DOHH2 (cell line): ENCODE measurements at regions not wholly inside any gene's neighbourhood (a gene's known extent, or its start where the extent isn't known, plus 50 kb on each side); places are given as distances from the start of the nearest gene placed in this dataset.

Experiments used
- H3F3A ChIP-seq: fragments of 200-600 bp; sonication (generic), shearing (Covaris generic); 2 replicates; pipeline ENCODE4 v1.6.0; 2016; ENCODE audit warnings: antibody characterized with exemption, mild to moderate bottlenecking; ENCODE audit not compliant: control insufficient read depth, insufficient read depth
- H3K27ac ChIP-seq: fragments of 200-600 bp; sonication (generic); 2 replicates; pipeline ENCODE4 v1.5.1; 2014; ENCODE audit warnings: low read depth, mild to moderate bottlenecking, low read length, moderate library complexity
- H3K27me3 ChIP-seq: fragments of 200-600 bp; sonication (generic); 2 replicates; pipeline ENCODE4 v1.6.1; 2014; ENCODE audit warnings: mild to moderate bottlenecking, low read length, mixed read lengths; ENCODE audit not compliant: control insufficient read depth
- H3K36me3 ChIP-seq: fragments of 200-600 bp; sonication (generic); 2 replicates; pipeline ENCODE4 v1.6.1; 2014; ENCODE audit warnings: mild to moderate bottlenecking, low read length, moderate library complexity, mixed read lengths; ENCODE audit not compliant: control insufficient read depth
- H3K4me1 ChIP-seq: fragments of 200-600 bp; sonication (generic); 2 replicates; pipeline ENCODE4 v1.6.1; 2014; ENCODE audit warnings: mild to moderate bottlenecking, low read length, mixed read lengths; ENCODE audit not compliant: control insufficient read depth
- H3K4me2 ChIP-seq: fragments of 200-600 bp; sonication (generic); 2 replicates; pipeline ENCODE4 v1.6.0; 2014; ENCODE audit warnings: mild to moderate bottlenecking, low read length, moderate library complexity
- H3K4me3 ChIP-seq: fragments of 200-600 bp; sonication (generic); 2 replicates; pipeline ENCODE4 v1.5.1; 2014; ENCODE audit warnings: mild to moderate bottlenecking, low read length, mixed read lengths
- H3K79me2 ChIP-seq: fragments of 200-600 bp; sonication (generic); 2 replicates; pipeline ENCODE4 v1.6.1; 2014; ENCODE audit warnings: mild to moderate bottlenecking, low read length, mixed read lengths; ENCODE audit not compliant: control insufficient read depth
- H3K9me2 ChIP-seq: fragments of 200-600 bp; sonication (generic); replicated peaks from 2 replicates; pipeline ENCODE4 v1.6.1; 2014; ENCODE audit warnings: mild to moderate bottlenecking, low read length, mixed read lengths; ENCODE audit not compliant: control insufficient read depth
- H3K9me3 ChIP-seq: fragments of 200-600 bp; sonication (generic); 2 replicates; pipeline ENCODE4 v1.6.1; 2014; ENCODE audit warnings: antibody characterized with exemption, low read length, mixed read lengths; ENCODE audit not compliant: control insufficient read depth, insufficient read depth
- H4K20me1 ChIP-seq: fragments of 200-600 bp; sonication (generic); 2 replicates; pipeline ENCODE4 v1.6.0; 2014; ENCODE audit warnings: low read depth, mild to moderate bottlenecking, antibody characterized with exemption, low read length, moderate library complexity; ENCODE audit not compliant: control insufficient read depth, insufficient read depth
- EZH2phosphoT487 ChIP-seq: fragments of 200-600 bp; sonication (generic); IDR thresholded peaks from 2 replicates; pipeline ENCODE4 v1.6.1; 2017; ENCODE audit warnings: borderline replicate concordance, mild to moderate bottlenecking, antibody characterized with exemption, low read length, moderate library complexity, mixed read lengths
- TF ChIP-seq, protein P1 (sequence below): fragments of 200-600 bp; sonication (generic); IDR thresholded peaks from one replicate; pipeline ENCODE4 v1.5.1; 2014; ENCODE audit warnings: antibody characterized with exemption, mild to moderate bottlenecking, low read depth, low read length; ENCODE audit not compliant: poor library complexity, severe bottlenecking

DNA sequence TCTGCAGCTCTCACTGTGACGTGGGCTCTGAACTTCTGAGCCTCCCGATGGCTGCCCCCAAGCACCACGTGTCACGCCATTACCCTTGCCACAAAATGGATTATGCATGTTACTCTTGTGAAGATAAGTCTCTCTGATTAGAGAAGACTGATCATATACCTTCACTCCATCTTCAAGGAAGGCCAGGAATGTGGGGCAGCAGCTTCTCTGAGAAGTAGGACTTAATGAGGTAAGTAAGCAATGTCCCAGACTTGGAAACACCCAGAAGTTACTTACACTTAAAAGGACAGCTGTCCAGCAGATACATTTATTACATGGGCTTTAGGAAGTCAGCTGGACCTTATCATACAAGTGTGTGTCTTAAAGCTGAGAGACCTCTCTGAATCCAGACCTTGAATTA is 155.0 kb downstream of the FGF1 start:
- Histone ChIP-seq H3K4me2 (no peak overlapping the region), H3K36me3 (no peaks in the 10 kb centered on the region), H3F3A (no peaks in the 10 kb centered on the region), H3K9me3 (no peaks in the 10 kb centered on the region), H3K4me3 (no peak overlapping the region), H3K4me1 (no peaks in the 10 kb centered on the region), H4K20me1 (no peaks in the 10 kb centered on the region), H3K27ac (no peak overlapping the region), H3K9me2 (no peaks in the 10 kb centered on the region), H3K79me2 (no peaks in the 10 kb centered on the region), H3K27me3 (peaks cover 3% of the 10 kb centered on the region; the same call in 1 of the 2 replicates)
- TF ChIP-seq, protein P1, sequence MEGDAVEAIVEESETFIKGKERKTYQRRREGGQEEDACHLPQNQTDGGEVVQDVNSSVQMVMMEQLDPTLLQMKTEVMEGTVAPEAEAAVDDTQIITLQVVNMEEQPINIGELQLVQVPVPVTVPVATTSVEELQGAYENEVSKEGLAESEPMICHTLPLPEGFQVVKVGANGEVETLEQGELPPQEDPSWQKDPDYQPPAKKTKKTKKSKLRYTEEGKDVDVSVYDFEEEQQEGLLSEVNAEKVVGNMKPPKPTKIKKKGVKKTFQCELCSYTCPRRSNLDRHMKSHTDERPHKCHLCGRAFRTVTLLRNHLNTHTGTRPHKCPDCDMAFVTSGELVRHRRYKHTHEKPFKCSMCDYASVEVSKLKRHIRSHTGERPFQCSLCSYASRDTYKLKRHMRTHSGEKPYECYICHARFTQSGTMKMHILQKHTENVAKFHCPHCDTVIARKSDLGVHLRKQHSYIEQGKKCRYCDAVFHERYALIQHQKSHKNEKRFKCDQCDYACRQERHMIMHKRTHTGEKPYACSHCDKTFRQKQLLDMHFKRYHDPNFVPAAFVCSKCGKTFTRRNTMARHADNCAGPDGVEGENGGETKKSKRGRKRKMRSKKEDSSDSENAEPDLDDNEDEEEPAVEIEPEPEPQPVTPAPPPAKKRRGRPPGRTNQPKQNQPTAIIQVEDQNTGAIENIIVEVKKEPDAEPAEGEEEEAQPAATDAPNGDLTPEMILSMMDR: no peak
- no peak for TF ChIP-seq EZH2phosphoT487

DNA sequence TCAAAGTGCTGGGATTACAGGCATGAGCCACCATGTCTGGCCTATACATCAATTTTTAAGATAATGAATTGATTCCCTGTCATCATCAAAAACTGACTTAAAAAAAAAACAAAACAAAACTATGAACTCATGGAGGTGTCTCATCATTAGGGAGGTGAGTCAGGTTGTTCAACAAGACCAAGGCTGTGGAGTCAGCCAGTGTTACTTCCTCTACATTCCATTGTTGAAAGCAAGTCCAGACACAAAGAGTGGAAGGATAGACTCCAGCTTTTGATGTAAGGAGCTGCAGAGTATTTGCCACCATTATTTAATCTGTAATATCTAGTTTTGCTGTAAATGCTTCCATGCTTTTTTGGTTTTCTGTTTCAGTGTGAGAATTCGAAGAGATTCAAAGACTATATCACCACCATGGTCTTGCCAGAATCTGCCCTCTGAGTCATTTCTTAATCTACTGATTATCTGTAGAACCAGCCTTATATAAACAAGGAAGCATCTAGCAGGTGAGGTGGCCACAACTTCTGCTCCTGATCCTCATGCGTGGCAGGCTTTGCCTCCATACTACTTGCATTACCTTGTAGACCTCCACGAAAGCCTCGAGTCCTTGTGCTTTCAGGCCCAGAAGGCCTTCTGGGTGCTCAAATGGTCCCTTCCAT is 156.1 kb downstream of the FGF1 start:
- Histone ChIP-seq H3K4me3 (no peak overlapping the region), H3K9me3 (no peaks in the 10 kb centered on the region), H3K27me3 (peaks cover 6% of the 10 kb centered on the region), H3F3A (no peaks in the 10 kb centered on the region), H4K20me1 (no peaks in the 10 kb centered on the region), H3K4me2 (no peak overlapping the region), H3K79me2 (no peaks in the 10 kb centered on the region), H3K36me3 (no peaks in the 10 kb centered on the region), H3K4me1 (no peaks in the 10 kb centered on the region), H3K9me2 (no peaks in the 10 kb centered on the region), H3K27ac (no peak overlapping the region)
- TF ChIP-seq, protein P1: no peak
- no peak for TF ChIP-seq EZH2phosphoT487

DNA sequence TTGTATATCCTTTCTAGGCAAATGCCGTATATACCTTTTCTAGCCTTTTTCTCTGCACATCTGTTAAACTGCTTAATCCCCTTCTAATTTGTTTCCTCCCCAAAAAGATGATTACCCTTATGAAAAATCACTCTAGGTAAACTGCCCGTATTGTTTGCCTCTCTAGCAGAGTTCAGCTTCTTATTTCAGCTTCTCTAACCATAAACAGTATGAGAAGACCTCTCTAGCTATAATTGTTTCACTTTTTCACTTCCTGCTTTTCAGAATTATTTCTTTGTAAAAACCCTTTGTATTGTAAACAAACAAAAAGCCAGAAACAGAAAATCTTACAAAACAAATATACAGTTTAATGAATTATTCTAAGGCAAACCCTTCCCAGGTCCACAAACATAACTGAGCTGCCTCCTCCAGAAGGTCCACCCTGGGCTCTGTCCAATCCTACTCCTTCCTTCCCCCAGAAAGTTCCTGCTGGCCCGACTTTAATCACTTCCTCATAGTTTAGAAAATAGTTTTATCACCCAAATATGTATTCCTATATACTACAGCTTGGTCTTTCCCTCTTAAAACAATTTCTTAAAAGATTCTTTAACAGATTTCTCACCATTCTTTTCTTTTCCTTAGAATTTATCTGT is 158.1 kb downstream of the FGF1 start:
- Histone ChIP-seq H3K4me1 (no peaks in the 10 kb centered on the region), H3K27ac (no peak overlapping the region), H3K9me3 (no peaks in the 10 kb centered on the region), H3K27me3 (peaks cover 6% of the 10 kb centered on the region), H3K4me3 (no peak overlapping the region), H3K9me2 (no peaks in the 10 kb centered on the region), H3K36me3 (no peaks in the 10 kb centered on the region), H3F3A (no peaks in the 10 kb centered on the region), H3K4me2 (0 out of 2 replicates have a peak overlapping the region, but pooled peaks have one; percentile 14), H3K79me2 (no peaks in the 10 kb centered on the region), H4K20me1 (no peaks in the 10 kb centered on the region)
- TF ChIP-seq, protein P1: no peak
- TF ChIP-seq EZH2phosphoT487: no peak
